Panc1 (cell line): ENCODE measurements at regions not wholly inside any gene's neighbourhood (a gene's known extent, or its start where the extent isn't known, plus 50 kb on each side); places are given as distances from the start of the nearest gene placed in this dataset.

Experiments used
- CTCF ChIP-seq: fragments of 450-650 bp; IDR thresholded peaks from 2 replicates; pipeline ENCODE4 v1.5.1; 2017; ENCODE audit warnings: mild to moderate bottlenecking
- POLR2AphosphoS5 ChIP-seq: IDR thresholded peaks from 2 replicates; pipeline ENCODE4 v1.6.1; 2012; ENCODE audit warnings: mild to moderate bottlenecking, low read depth, low read length, moderate library complexity
- REST ChIP-seq, 2 experiments: IDR thresholded peaks; 2 replicates each; pipeline ENCODE4 v1.6.1; 2011 to 2012; ENCODE audit warnings: low read depth in 2 of 2, control low read depth in 1 of 2, low read length in 1 of 2, mild to moderate bottlenecking in 1 of 2, moderate library complexity in 1 of 2; ENCODE audit not compliant: insufficient read depth in 1 of 2

- TF ChIP-seq CTCF (no peak), REST (IDR thresholded peaks at IDR 0.05; ENCODE audit: insufficient read depth in 1 of 2, low read depth in 2 of 2, low read length in 1 of 2) (no peak), POLR2AphosphoS5 (no peak)
Measured at GRCh38 chr3:113152849-113153248, 58.5 kb upstream of the BOC start.
